Kidney capillary endothelial cell (primary cell): ENCODE measurements at regions not wholly inside any gene's neighbourhood (a gene's known extent, or its start where the extent isn't known, plus 50 kb on each side); places are given as distances from the start of the nearest gene placed in this dataset.

Source experiments
- DNase-seq: peaks from one replicate; pipeline ENCODE4 v3.0.0-alpha.2; 2018; ENCODE audit warnings: low spot score

GRCh38 chr9:78563269-78563668 lies 266.3 kb downstream of the PSAT1 start:
- DNase-seq = no peak

- no peak for DNase-seq
Observed at GRCh38 chr9:78565481-78565880, 268.6 kb downstream of the PSAT1 start.

- DNase-seq = no peak
Observed at GRCh38 chr9:78566521-78566920, 269.6 kb downstream of the PSAT1 start.

- DNase-seq = no peak
Observed at GRCh38 chr9:78566948-78567675, 270.2 kb downstream of the PSAT1 start.

GRCh38 chr9:78567693-78568092 lies 270.8 kb downstream of the PSAT1 start:
- DNase-seq = no peak

GRCh38 chr9:78568774-78569173 lies 271.8 kb downstream of the PSAT1 start:
- no peak for DNase-seq

- DNase-seq = no peak
Observed at GRCh38 chr9:78572266-78572665, 275.3 kb downstream of the PSAT1 start.

- no peak for DNase-seq
Observed at GRCh38 chr9:78573205-78573604, 276.3 kb downstream of the PSAT1 start.

- no peak for DNase-seq
Observed at GRCh38 chr9:78573669-78574068, 276.7 kb downstream of the PSAT1 start.

- DNase-seq = no peak
Observed at GRCh38 chr9:78574354-78575045, 277.6 kb downstream of the PSAT1 start.

GRCh38 chr9:78575081-78575480 lies 278.2 kb downstream of the PSAT1 start:
- no peak for DNase-seq

- no peak for DNase-seq
Observed at GRCh38 chr9:78575771-78576170, 278.8 kb downstream of the PSAT1 start.

- DNase-seq = no peak
Observed at GRCh38 chr9:78577156-78577906, 280.4 kb downstream of the PSAT1 start.

- DNase-seq = no peak
Observed at GRCh38 chr9:78578072-78578471, 281.1 kb downstream of the PSAT1 start.

GRCh38 chr9:78582821-78583220 lies 285.9 kb downstream of the PSAT1 start:
- DNase-seq = no peak

- DNase-seq = no peak
Observed at GRCh38 chr9:78584589-78584988, 287.7 kb downstream of the PSAT1 start.

- DNase-seq = no peak
Observed at GRCh38 chr9:78585909-78586308, 289.0 kb downstream of the PSAT1 start.

- DNase-seq = no peak
Observed at GRCh38 chr9:78590068-78590467, 293.1 kb downstream of the PSAT1 start.

- no peak for DNase-seq
Observed at GRCh38 chr9:78592811-78593210, 295.9 kb downstream of the PSAT1 start.

GRCh38 chr9:78595200-78595945 lies 298.4 kb downstream of the PSAT1 start:
- DNase-seq = no peak

- DNase-seq = no peak
Observed at GRCh38 chr9:78596346-78596745, 299.4 kb downstream of the PSAT1 start.

- DNase-seq = no peak
Observed at GRCh38 chr9:78598120-78598519, 301.2 kb downstream of the PSAT1 start.
